Gastrocnemius medialis (tissue), 4 donors: ENCODE measurements at regions not wholly inside any gene's neighbourhood (a gene's known extent, or its start where the extent isn't known, plus 50 kb on each side); places are given as distances from the start of the nearest gene placed in this dataset.

Source experiments
- ATAC-seq, 2 donors: fragments of 150-250 bp; one replicate each; pipeline ENCODE4 v1.9.1; 2016
- DNase-seq, 2 donors: peaks; one replicate each; pipeline ENCODE4 v3.0.0-alpha.2; 2019
- H3K27ac ChIP-seq, 4 donors: fragments of 200-600 bp; sonication (generic); 1 replicate in 1 of 4; 2 replicates in 3 of 4; pipeline ENCODE4 v1.5.1; 2016 to 2018; ENCODE audit warnings: mild to moderate bottlenecking in 2 of 4, moderate library complexity in 1 of 4
- H3K27me3 ChIP-seq, 3 donors: fragments of 200-600 bp; sonication (generic) in 2 of 3; 1 replicate in 1 of 3; 2 replicates in 2 of 3; pipeline versions ENCODE4 v1.5.1 to v1.6.0; 2016 to 2019; ENCODE audit warnings: mild to moderate bottlenecking in 1 of 3, moderate library complexity in 1 of 3
- H3K36me3 ChIP-seq, 2 donors: fragments of 200-600 bp; sonication (generic) in 1 of 2; one replicate each; pipeline ENCODE4 v1.5.1; 2017 to 2018
- H3K4me1 ChIP-seq, 2 donors: fragments of 200-600 bp; sonication (generic) in 1 of 2; one replicate each; pipeline ENCODE4 v1.5.1; 2016 to 2017; ENCODE audit warnings: mild to moderate bottlenecking in 2 of 2
- H3K4me3 ChIP-seq, 4 donors: fragments of 200-600 bp; sonication (generic) in 3 of 4; 1 replicate in 1 of 4; 2 replicates in 3 of 4; pipeline ENCODE4 v1.5.1; 2016 to 2019; ENCODE audit warnings: mild to moderate bottlenecking in 2 of 4
- H3K9me3 ChIP-seq, 3 donors: fragments of 200-600 bp; sonication (generic) in 2 of 3; 1 replicate in 1 of 3; 2 replicates in 2 of 3; pipeline ENCODE4 v1.5.1; 2016 to 2019
- CTCF ChIP-seq, 5 experiments: fragments of 450-650 bp in 3 of 5; fragments of 200-600 bp in 2 of 5; sonication (generic) in 2 of 5; IDR thresholded peaks in 4 of 5; conservative IDR thresholded peaks in 1 of 5; 1 replicate in 4 of 5; 2 replicates in 1 of 5; pipeline ENCODE4 v1.5.1; 2016 to 2019; ENCODE audit warnings: antibody characterized with exemption in 5 of 5, mild to moderate bottlenecking in 3 of 5, moderate library complexity in 3 of 5
- POLR2A ChIP-seq, 2 donors: fragments of 450-650 bp; IDR thresholded peaks; one replicate each; pipeline ENCODE4 v1.6.1; 2017; ENCODE audit warnings: antibody characterized with exemption in 2 of 2, mild to moderate bottlenecking in 2 of 2, moderate library complexity in 2 of 2
- in situ Hi-C, 4 donors: fragments of 200-750 bp; cut with MboI; loops; one replicate each; pipeline versions ENCODE4 v1.15.0 to v1.8.0; 2017; ENCODE audit warnings: low sequenced_read_pairs in 4 of 4
- intact Hi-C: fragments of 100-400 bp; cut with DNase I; formaldehyde crosslinking; loops from one replicate; pipeline ENCODE4 v1.15.1; 2023; ENCODE audit warnings: low total_unique reads

GRCh38 chr11:8826139-8826786, 84.7 kb upstream of the AKIP1 start:
- Histone ChIP-seq H3K9me3 (no peaks in the 10 kb centered on the region), H3K4me3 (no peak overlapping the region), H3K27me3 (no peaks in the 10 kb centered on the region), H3K36me3 (no peaks in the 10 kb centered on the region), H3K4me1 (no peaks in the 10 kb centered on the region), H3K27ac (peak overlapping the region; percentile 1 to 43 (median 26))
- no peak for DNase-seq
- in situ Hi-C loops = no loop called here
- no peak for TF ChIP-seq POLR2A (IDR thresholded peaks at IDR 0.05)
- intact Hi-C loops = no loop called here
- ATAC-seq = no peak

- no peak for DNase-seq
- Histone ChIP-seq H3K4me3 (no peak overlapping the region), H3K27me3 (no peaks in the 10 kb centered on the region), H3K4me1 (no peaks in the 10 kb centered on the region), H3K9me3 (no peaks in the 10 kb centered on the region), H3K36me3 (no peaks in the 10 kb centered on the region), H3K27ac (peak overlapping the region; percentile 1 to 43 (median 26))
- no peak for TF ChIP-seq CTCF (IDR thresholded peaks at IDR 0.05 in 4 of 5, conservative IDR thresholded peaks at IDR 0.05 in 1 of 5)
- no peak for TF ChIP-seq POLR2A (IDR thresholded peaks at IDR 0.05)
- no peak for ATAC-seq
- in situ Hi-C loops = no loop called here
- intact Hi-C loops = no loop called here
Measured at GRCh38 chr11:8826901-8827560, 84.0 kb upstream of the AKIP1 start.

- in situ Hi-C loops = no loop called here
- no peak overlapping the region for H3K4me3 ChIP-seq
- no peaks in the 10 kb centered on the region for H3K27me3 ChIP-seq
- H3K27ac ChIP-seq = no peak overlapping the region
- peaks cover 6 to 7% of the 10 kb centered on the region in 2 donors for H3K4me1 ChIP-seq
- intact Hi-C loops = no loop called here
- no peaks in the 10 kb centered on the region for H3K9me3 ChIP-seq
- H3K36me3 ChIP-seq = no peaks in the 10 kb centered on the region
- TF ChIP-seq CTCF (IDR thresholded peaks at IDR 0.05 in 4 of 5, conservative IDR thresholded peaks at IDR 0.05 in 1 of 5) (no peak), POLR2A (IDR thresholded peaks at IDR 0.05) (no peak)
- ATAC-seq (no peak), DNase-seq (no peak)
Measured at GRCh38 chr11:8828046-8828445, 82.9 kb upstream of the AKIP1 start.

GRCh38 chr11:8828580-8829361, 82.2 kb upstream of the AKIP1 start:
- H3K4me1 ChIP-seq = peaks cover 13% of the 10 kb centered on the region in 2 donors
- H3K27ac ChIP-seq = no peak overlapping the region
- ATAC-seq (no peak), DNase-seq (no peak)
- H3K36me3 ChIP-seq = no peaks in the 10 kb centered on the region
- no peaks in the 10 kb centered on the region for H3K27me3 ChIP-seq
- TF ChIP-seq POLR2A (IDR thresholded peaks at IDR 0.05) = no peak
- TF ChIP-seq CTCF (IDR thresholded peaks at IDR 0.05 in 4 of 5, conservative IDR thresholded peaks at IDR 0.05 in 1 of 5) = no peak
- no peak overlapping the region for H3K4me3 ChIP-seq
- in situ Hi-C loops (no loop called here), intact Hi-C loops (no loop called here)
- H3K9me3 ChIP-seq = no peaks in the 10 kb centered on the region

- H3K27ac ChIP-seq = no peak overlapping the region
- in situ Hi-C loops (no loop called here), intact Hi-C loops (no loop called here)
- H3K36me3 ChIP-seq = no peaks in the 10 kb centered on the region
- TF ChIP-seq POLR2A (IDR thresholded peaks at IDR 0.05) (no peak), CTCF (IDR thresholded peaks at IDR 0.05 in 4 of 5, conservative IDR thresholded peaks at IDR 0.05 in 1 of 5) (no peak)
- H3K27me3 ChIP-seq = no peaks in the 10 kb centered on the region
- H3K9me3 ChIP-seq = no peaks in the 10 kb centered on the region
- H3K4me3 ChIP-seq = no peak overlapping the region
- DNase-seq (no peak), ATAC-seq (no peak)
- H3K4me1 ChIP-seq = peaks cover 15 to 17% of the 10 kb centered on the region in 2 donors
Measured at GRCh38 chr11:8829556-8829955, 81.4 kb upstream of the AKIP1 start.
